ENCODE measurements at regions not wholly inside any gene's neighbourhood (a gene's known extent, or its start where the extent isn't known, plus 50 kb on each side); places are given as distances from the start of the nearest gene placed in this dataset.
A peak's percentile ranks its signal among the peaks of the same experiment; 100 is the strongest.
"Not testable (repeated sequence)": the region's sequence is repeated elsewhere in the genome, so short reads cannot be mapped to it uniquely, and the experiment has no call there.

DNA sequence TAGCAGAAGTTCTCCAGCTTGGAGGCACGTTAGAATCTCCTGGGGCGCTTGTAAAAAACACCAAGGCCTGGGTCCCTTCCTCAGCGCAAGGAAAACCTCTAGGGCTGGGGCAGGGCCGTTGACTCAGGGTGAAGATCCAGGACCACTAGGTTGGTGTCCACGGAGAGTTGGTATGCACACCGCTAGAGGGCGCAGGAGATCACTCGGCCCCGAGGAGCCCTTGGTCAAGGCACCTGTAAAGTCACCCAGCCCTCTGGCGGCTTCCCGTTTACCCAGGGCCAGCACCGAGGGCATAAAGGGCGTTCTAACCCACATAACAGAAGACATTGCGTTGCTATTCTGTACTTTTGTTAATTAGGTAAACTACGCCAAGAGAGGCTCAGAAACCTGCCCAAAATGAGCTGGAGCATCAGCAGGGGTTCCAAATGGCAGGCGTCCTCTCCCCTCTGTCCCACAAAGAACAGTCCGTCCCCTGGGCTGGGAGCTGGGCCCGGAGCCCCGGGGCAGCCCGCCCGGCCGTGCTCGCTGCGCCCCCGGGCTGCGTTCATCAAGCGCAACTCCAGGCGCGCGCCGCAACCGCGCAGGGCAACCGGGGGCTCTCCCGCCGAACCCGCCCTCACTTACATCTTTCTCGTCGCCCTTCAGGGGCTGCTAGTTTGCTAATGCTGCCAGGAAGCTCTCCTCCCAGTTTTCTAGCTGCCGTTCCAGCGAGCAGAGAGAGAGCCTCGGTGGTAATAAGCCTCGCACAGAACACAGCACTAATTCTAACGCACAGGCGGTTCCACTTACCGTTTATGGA lies 332.1 kb downstream of the ARRDC4 start:
- Histone ChIP-seq H3K4me3 (ENCODE audit: low read depth in 1 of 2, low read length in 2 of 2) (peak overlapping the region in 1 of 2 donors; percentile 12), H3K27me3 (ENCODE audit: control insufficient read depth in 1 of 2, insufficient read depth in 2 of 2, low read length in 2 of 2) (no peaks in the 10 kb centered on the region)

DNA sequence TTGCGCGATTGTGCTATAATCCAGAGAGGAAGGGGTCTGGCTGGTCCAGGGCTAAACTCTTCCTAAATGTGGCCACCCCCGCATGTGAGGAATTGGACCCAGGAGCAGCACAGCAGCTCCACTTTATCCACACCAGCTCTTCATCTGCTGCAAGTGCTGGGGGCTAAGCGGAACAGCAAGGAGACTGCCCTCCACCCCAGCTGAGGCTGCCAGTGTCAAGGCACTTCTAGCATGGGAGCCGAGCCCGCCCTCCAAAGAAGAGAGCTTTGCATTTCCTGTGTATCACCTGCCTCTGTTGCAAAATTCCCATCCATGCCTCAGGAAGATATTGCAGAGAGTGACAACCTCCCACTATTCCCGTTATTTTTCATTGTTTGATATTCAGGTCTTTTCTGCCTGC lies 333.6 kb downstream of the ARRDC4 start:
- no peak overlapping the region for H3K27ac ChIP-seq (ENCODE audit: low read depth in 2 of 2, low read length in 1 of 2)
- no peaks in the 10 kb centered on the region for H3K9me3 ChIP-seq (ENCODE audit: control insufficient read depth in 2 of 2, insufficient read depth in 1 of 2, low read depth in 1 of 2, low read length in 1 of 2)
- no peaks in the 10 kb centered on the region for H3K27me3 ChIP-seq (ENCODE audit: control insufficient read depth in 1 of 2, insufficient read depth in 2 of 2, low read length in 2 of 2)
- 72 to 74% methylated on average over 7 of the region's 7 CpGs for WGBS, 2 donors
- H3K4me1 ChIP-seq (ENCODE audit: control insufficient read depth in 2 of 2, insufficient read depth in 2 of 2, low read length in 1 of 2), result peaks cover 3 to 6% of the 10 kb centered on the region in 2 donors
- H3K4me3 ChIP-seq (ENCODE audit: low read depth in 1 of 2, low read length in 2 of 2), result no peak overlapping the region
- no peaks in the 10 kb centered on the region for H3K36me3 ChIP-seq (ENCODE audit: control insufficient read depth in 2 of 2, insufficient read depth in 2 of 2, low read length in 1 of 2)

More for the DNA sequence above, 332.1 kb downstream of the ARRDC4 start:
- WGBS, 2 donors, result 3 to 4% methylated on average over 46 of the region's 46 CpGs
- H3K27ac ChIP-seq (ENCODE audit: low read depth in 2 of 2, low read length in 1 of 2), result no peak overlapping the region
- no peaks in the 10 kb centered on the region for H3K9me3 ChIP-seq (ENCODE audit: control insufficient read depth in 2 of 2, insufficient read depth in 1 of 2, low read depth in 1 of 2, low read length in 1 of 2)
- no peaks in the 10 kb centered on the region for H3K36me3 ChIP-seq (ENCODE audit: control insufficient read depth in 2 of 2, insufficient read depth in 2 of 2, low read length in 1 of 2)
- H3K4me1 ChIP-seq (ENCODE audit: control insufficient read depth in 2 of 2, insufficient read depth in 2 of 2, low read length in 1 of 2), result peaks cover 3 to 6% of the 10 kb centered on the region in 2 donors

DNA sequence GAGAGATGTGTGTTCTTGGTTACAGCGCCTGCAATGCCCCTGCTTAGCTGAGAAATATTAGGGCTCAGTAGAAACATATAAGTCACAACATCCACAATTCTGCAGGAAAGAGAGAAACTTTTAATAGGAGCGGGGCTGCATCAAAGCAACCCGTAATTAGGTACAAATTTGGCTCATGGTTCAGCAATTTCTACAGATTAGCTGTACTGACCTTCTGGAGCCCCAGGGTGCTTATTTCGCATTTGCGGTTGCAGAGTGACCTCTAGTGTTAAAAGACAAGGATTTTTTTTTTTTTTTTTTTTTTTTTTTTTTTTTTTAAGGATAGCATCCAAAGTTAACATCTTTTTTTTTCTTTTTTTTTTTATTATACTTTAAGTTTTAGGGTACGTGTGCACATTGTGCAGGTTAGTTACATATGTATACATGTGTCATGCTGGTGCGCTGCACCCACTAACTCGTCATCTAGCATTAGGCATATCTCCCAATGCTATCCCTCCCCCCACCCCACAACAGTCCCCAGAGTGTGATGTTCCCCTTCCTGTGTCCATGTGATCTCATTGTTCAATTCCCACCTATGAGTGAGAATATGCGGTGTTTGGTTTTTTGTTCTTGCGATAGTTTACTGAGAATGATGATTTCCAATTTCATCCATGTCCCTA lies 334.7 kb downstream of the ARRDC4 start:
- not testable (repeated sequence) for H3K27me3 ChIP-seq (ENCODE audit: control insufficient read depth in 1 of 2, insufficient read depth in 2 of 2, low read length in 2 of 2); H3K4me3 ChIP-seq (ENCODE audit: low read depth in 1 of 2, low read length in 2 of 2)

DNA sequence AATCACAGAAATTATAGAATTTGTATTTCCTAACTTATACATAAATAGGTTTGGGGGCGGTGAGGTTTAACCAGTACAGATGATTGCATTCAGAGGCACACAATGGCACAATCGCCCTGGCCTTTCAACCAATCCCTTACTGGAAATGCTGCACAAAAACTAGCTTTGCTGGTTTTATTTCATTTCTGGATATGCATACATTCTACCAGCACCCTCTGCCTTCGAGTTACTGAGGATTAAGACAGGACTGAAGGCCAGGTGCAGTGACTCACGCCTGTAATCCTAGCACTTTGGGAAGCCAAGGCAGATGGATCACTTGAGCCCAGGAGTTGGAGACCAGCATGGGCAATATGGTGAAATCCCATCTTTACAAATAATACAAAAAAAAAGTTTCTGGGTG lies 336.1 kb downstream of the ARRDC4 start:
- WGBS, 2 donors, result 42 to 50% methylated on average over 4 of the region's 4 CpGs
- H3K36me3 ChIP-seq (ENCODE audit: control insufficient read depth in 2 of 2, insufficient read depth in 2 of 2, low read length in 1 of 2), result no peaks in the 10 kb centered on the region
- no peak overlapping the region for H3K27ac ChIP-seq (ENCODE audit: low read depth in 2 of 2, low read length in 1 of 2)
- H3K4me3 ChIP-seq (ENCODE audit: low read depth in 1 of 2, low read length in 2 of 2), result no peak overlapping the region
- peaks cover 3 to 6% of the 10 kb centered on the region in 2 donors for H3K4me1 ChIP-seq (ENCODE audit: control insufficient read depth in 2 of 2, insufficient read depth in 2 of 2, low read length in 1 of 2)
- H3K9me3 ChIP-seq (ENCODE audit: control insufficient read depth in 2 of 2, insufficient read depth in 1 of 2, low read depth in 1 of 2, low read length in 1 of 2), result no peaks in the 10 kb centered on the region
- no peaks in the 10 kb centered on the region for H3K27me3 ChIP-seq (ENCODE audit: control insufficient read depth in 1 of 2, insufficient read depth in 2 of 2, low read length in 2 of 2)

More for the DNA sequence above, 334.7 kb downstream of the ARRDC4 start:
- not testable (repeated sequence) for H3K9me3 ChIP-seq (ENCODE audit: control insufficient read depth in 2 of 2, insufficient read depth in 1 of 2, low read depth in 1 of 2, low read length in 1 of 2); H3K4me1 ChIP-seq (ENCODE audit: control insufficient read depth in 2 of 2, insufficient read depth in 2 of 2, low read length in 1 of 2); H3K36me3 ChIP-seq (ENCODE audit: control insufficient read depth in 2 of 2, insufficient read depth in 2 of 2, low read length in 1 of 2); H3K27ac ChIP-seq (ENCODE audit: low read depth in 2 of 2, low read length in 1 of 2)
- WGBS, 2 donors, result 27 to 30% methylated on average over 8 of the region's 10 CpGs

DNA sequence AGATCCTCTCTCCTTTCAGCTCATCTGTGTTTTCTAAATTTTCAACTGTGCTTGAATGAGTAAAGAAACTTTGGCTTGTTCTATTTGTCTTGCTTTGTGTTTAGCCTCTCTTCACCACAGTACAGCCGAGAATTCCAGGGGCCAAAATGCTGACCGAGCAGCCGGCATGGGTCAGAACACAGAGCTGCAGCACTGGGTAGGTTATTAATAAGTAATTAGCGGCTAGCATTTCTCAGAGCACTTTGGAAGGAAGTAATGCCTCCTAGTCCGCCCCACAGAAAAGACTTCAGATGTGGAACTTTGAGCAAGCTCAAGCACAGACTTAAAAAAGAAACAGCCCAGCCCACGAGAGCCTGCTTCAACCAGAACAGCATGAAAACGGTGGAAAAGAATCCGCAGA lies 343.9 kb downstream of the ARRDC4 start:
- H3K4me1 ChIP-seq (ENCODE audit: control insufficient read depth in 2 of 2, insufficient read depth in 2 of 2, low read length in 1 of 2), result no peaks in the 10 kb centered on the region
- 61 to 64% methylated on average over 8 of the region's 8 CpGs for WGBS, 2 donors
- no peaks in the 10 kb centered on the region for H3K36me3 ChIP-seq (ENCODE audit: control insufficient read depth in 2 of 2, insufficient read depth in 2 of 2, low read length in 1 of 2)
- no peak overlapping the region for H3K27ac ChIP-seq (ENCODE audit: low read depth in 2 of 2, low read length in 1 of 2)
- H3K4me3 ChIP-seq (ENCODE audit: low read depth in 1 of 2, low read length in 2 of 2), result no peak overlapping the region
- H3K9me3 ChIP-seq (ENCODE audit: control insufficient read depth in 2 of 2, insufficient read depth in 1 of 2, low read depth in 1 of 2, low read length in 1 of 2), result no peaks in the 10 kb centered on the region
- H3K27me3 ChIP-seq (ENCODE audit: control insufficient read depth in 1 of 2, insufficient read depth in 2 of 2, low read length in 2 of 2), result no peaks in the 10 kb centered on the region

DNA sequence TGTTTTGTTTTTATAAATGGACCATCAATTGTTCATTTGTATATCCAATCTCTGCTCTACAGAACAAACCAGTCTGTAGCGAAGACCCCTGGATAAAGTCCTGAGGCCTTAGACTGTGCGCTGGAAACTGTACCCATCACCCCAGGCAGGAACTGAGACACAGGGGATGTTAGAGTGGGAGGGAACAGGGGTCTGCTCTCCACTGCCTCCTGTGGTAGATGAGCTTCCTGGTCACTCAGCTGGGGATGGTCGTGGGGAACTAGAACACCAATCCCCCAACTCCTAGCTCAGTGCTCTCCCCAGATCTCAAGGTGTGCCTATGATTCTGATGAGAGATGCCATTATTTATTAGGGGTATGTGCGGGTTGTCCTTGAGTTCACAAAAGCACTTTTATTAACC lies 340.2 kb upstream of the IGF1R start:
- Histone ChIP-seq H3K4me1 (ENCODE audit: control insufficient read depth in 2 of 2, insufficient read depth in 2 of 2, low read length in 1 of 2) (no peaks in the 10 kb centered on the region), H3K27ac (ENCODE audit: low read depth in 2 of 2, low read length in 1 of 2) (no peak overlapping the region), H3K4me3 (ENCODE audit: low read depth in 1 of 2, low read length in 2 of 2) (no peak overlapping the region), H3K36me3 (ENCODE audit: control insufficient read depth in 2 of 2, insufficient read depth in 2 of 2, low read length in 1 of 2) (no peaks in the 10 kb centered on the region), H3K9me3 (ENCODE audit: control insufficient read depth in 2 of 2, insufficient read depth in 1 of 2, low read depth in 1 of 2, low read length in 1 of 2) (no peaks in the 10 kb centered on the region), H3K27me3 (ENCODE audit: control insufficient read depth in 1 of 2, insufficient read depth in 2 of 2, low read length in 2 of 2) (no peaks in the 10 kb centered on the region)
- WGBS, 2 donors, result 92 to 93% methylated on average over 4 of the region's 4 CpGs

DNA sequence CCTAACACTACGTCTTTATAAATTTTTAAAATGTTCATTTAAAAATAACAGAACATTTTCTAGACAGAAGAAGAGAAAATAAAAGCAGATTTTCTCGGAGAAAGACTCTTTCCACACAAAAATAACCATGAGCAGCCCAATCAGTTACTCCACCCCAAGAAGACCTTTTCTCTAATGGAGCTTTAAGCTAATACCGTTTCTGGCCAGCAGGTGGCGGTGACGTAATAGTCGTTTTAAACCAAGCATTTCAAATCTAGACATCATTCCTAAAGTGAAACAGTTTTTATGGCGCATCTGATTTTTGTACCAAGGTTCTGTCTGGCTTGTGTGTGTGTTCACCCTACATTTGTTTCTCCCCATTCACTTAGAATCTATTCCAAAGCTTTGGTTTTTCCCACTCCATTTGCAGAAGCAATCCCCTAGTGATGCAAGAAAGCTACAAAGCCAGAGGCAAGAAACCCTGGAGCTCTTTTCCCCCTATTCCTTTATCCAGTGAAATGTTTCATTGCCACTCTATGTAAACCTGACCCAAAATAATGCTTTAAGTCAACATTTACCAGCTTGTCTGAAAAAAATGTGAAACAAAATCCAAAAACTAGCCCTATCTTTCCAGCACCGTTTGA lies 336.7 kb upstream of the IGF1R start:
- WGBS, 2 donors, result 8 to 12% methylated on average over 8 of the region's 8 CpGs
- no peak overlapping the region for H3K4me3 ChIP-seq (ENCODE audit: low read depth in 1 of 2, low read length in 2 of 2)
- no peaks in the 10 kb centered on the region for H3K9me3 ChIP-seq (ENCODE audit: control insufficient read depth in 2 of 2, insufficient read depth in 1 of 2, low read depth in 1 of 2, low read length in 1 of 2)
- H3K36me3 ChIP-seq (ENCODE audit: control insufficient read depth in 2 of 2, insufficient read depth in 2 of 2, low read length in 1 of 2), result no peaks in the 10 kb centered on the region
- H3K4me1 ChIP-seq (ENCODE audit: control insufficient read depth in 2 of 2, insufficient read depth in 2 of 2, low read length in 1 of 2), result no peaks in the 10 kb centered on the region
- H3K27ac ChIP-seq (ENCODE audit: low read depth in 2 of 2, low read length in 1 of 2), result no peak overlapping the region
- no peaks in the 10 kb centered on the region for H3K27me3 ChIP-seq (ENCODE audit: control insufficient read depth in 1 of 2, insufficient read depth in 2 of 2, low read length in 2 of 2)

DNA sequence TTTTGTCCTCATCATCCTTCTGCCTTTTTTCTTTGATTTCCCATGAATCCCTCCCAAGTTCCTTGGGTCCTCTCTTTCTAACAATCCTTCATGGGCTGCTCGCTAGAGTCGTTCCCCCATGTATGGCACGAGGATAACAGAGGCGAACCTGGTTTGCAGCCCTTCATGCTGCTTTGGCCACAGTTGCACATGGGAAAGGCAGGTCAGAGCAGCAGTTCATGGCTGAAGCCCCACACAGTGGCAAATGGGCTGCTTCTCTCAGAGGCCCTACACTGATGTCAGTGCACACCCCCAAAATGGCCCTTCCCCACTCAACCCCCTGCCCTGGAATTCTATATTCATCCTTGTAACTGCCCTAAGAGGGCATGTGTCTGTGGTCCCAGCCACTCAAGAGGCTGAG lies 335.4 kb upstream of the IGF1R start:
- Histone ChIP-seq H3K27ac (ENCODE audit: low read depth in 2 of 2, low read length in 1 of 2) (no peak overlapping the region), H3K27me3 (ENCODE audit: control insufficient read depth in 1 of 2, insufficient read depth in 2 of 2, low read length in 2 of 2) (no peaks in the 10 kb centered on the region), H3K36me3 (ENCODE audit: control insufficient read depth in 2 of 2, insufficient read depth in 2 of 2, low read length in 1 of 2) (no peaks in the 10 kb centered on the region), H3K4me3 (ENCODE audit: low read depth in 1 of 2, low read length in 2 of 2) (no peak overlapping the region), H3K9me3 (ENCODE audit: control insufficient read depth in 2 of 2, insufficient read depth in 1 of 2, low read depth in 1 of 2, low read length in 1 of 2) (no peaks in the 10 kb centered on the region), H3K4me1 (ENCODE audit: control insufficient read depth in 2 of 2, insufficient read depth in 2 of 2, low read length in 1 of 2) (no peaks in the 10 kb centered on the region)
- WGBS, 2 donors, result 83 to 93% methylated on average over 4 of the region's 4 CpGs

DNA sequence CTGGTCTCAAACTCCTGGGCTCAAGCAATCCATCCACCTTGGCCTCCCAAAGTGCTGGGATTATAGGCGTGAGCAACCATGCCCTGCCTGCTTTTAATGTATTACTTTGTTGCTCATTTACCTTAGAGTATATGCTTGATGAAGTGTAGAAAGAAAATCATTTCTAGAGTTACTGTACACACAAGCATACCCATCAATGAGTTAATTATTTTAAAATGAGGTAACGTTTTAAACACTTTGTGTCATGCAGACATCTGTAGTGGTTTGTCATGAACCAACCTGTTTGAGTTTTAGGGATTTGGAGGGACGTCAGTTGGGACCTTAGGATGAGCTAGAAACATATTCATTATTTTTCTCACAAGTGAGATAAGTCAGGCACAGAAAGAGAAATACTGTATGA lies 332.4 kb upstream of the IGF1R start:
- Histone ChIP-seq H3K27me3 (ENCODE audit: control insufficient read depth in 1 of 2, insufficient read depth in 2 of 2, low read length in 2 of 2) (no peaks in the 10 kb centered on the region), H3K4me1 (ENCODE audit: control insufficient read depth in 2 of 2, insufficient read depth in 2 of 2, low read length in 1 of 2) (no peaks in the 10 kb centered on the region), H3K9me3 (ENCODE audit: control insufficient read depth in 2 of 2, insufficient read depth in 1 of 2, low read depth in 1 of 2, low read length in 1 of 2) (peaks cover 0 to 2% of the 10 kb centered on the region in 2 donors), H3K27ac (ENCODE audit: low read depth in 2 of 2, low read length in 1 of 2) (no peak overlapping the region), H3K36me3 (ENCODE audit: control insufficient read depth in 2 of 2, insufficient read depth in 2 of 2, low read length in 1 of 2) (no peaks in the 10 kb centered on the region), H3K4me3 (ENCODE audit: low read depth in 1 of 2, low read length in 2 of 2) (no peak overlapping the region)
- 43 to 47% methylated on average over 3 of the region's 3 CpGs for WGBS, 2 donors
